22Rv1 (cell line): ENCODE measurements at regions not wholly inside any gene's neighbourhood (a gene's known extent, or its start where the extent isn't known, plus 50 kb on each side); places are given as distances from the start of the nearest gene placed in this dataset.

ENCODE experiments used
- H3K27ac ChIP-seq: fragments of 450-650 bp; 2 replicates; pipeline ENCODE4 v1.5.1; 2017
- ZFX ChIP-seq: fragments of 450-650 bp; IDR thresholded peaks from 2 replicates; pipeline ENCODE4 v1.6.1; 2017; ENCODE audit warnings: antibody characterized with exemption, borderline replicate concordance
- TF ChIP-seq, protein P1 (sequence below): fragments of 450-650 bp; IDR thresholded peaks from 2 replicates; pipeline ENCODE4 v1.5.1; 2017; ENCODE audit warnings: mild to moderate bottlenecking

DNA sequence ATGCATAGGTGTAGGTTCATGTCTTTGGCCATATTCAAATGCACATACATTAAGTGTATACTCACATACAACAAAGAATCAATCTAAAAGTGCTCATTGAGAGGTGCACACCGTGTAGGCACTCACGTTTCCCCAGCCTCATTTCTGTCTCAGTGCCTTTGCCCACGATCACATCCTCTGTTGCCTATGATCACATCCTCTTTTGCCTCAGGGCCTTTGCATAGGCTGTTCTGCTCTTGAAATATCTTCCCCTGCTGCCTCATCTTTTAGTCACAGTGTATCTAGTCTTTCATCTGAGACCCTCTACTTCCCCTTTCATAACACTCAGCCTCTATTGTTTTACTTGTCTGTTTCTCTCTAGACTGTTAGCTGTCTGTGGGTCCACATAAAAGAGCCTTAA is 69.3 kb downstream of the FOXD2 start:
- no peak overlapping the region for H3K27ac ChIP-seq
- TF ChIP-seq, protein P1, sequence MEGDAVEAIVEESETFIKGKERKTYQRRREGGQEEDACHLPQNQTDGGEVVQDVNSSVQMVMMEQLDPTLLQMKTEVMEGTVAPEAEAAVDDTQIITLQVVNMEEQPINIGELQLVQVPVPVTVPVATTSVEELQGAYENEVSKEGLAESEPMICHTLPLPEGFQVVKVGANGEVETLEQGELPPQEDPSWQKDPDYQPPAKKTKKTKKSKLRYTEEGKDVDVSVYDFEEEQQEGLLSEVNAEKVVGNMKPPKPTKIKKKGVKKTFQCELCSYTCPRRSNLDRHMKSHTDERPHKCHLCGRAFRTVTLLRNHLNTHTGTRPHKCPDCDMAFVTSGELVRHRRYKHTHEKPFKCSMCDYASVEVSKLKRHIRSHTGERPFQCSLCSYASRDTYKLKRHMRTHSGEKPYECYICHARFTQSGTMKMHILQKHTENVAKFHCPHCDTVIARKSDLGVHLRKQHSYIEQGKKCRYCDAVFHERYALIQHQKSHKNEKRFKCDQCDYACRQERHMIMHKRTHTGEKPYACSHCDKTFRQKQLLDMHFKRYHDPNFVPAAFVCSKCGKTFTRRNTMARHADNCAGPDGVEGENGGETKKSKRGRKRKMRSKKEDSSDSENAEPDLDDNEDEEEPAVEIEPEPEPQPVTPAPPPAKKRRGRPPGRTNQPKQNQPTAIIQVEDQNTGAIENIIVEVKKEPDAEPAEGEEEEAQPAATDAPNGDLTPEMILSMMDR, result no peak
- TF ChIP-seq ZFX, result no peak

GRCh38 chr1:47507881-47508701 is 70.2 kb downstream of the FOXD2 start:
- H3K27ac ChIP-seq, result no peak overlapping the region
- TF ChIP-seq, protein P1, result no peak
- TF ChIP-seq ZFX, result no peak

GRCh38 chr1:47508702-47509431 is 71.0 kb downstream of the FOXD2 start:
- no peak overlapping the region for H3K27ac ChIP-seq
- TF ChIP-seq, protein P1, result no peak
- no peak for TF ChIP-seq ZFX

DNA sequence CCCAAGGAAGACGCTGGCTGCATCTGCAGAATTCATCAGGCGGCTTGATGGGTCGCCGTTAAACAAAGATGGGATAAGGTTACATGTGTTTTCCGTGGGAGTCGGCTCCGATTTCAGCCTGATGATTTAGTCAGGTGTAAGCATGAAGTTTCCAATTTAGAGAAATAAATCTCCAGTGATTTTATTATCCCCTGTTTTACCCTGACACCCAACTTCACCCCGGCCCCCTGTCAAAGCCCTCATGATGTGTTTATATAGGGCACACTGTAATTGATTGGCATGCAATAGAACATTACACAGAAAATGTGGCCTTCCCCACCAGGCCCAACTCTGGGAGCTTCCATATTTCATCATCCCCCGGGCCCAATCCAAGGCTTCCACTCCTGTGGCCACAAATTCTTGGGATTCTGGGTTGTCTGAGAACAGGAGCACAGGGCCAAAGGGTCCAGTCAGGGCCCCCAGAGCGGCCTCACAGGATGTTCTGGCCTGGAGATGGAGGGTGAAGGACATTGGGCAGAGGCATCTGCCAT is 72.5 kb downstream of the FOXD2 start:
- no peak overlapping the region for H3K27ac ChIP-seq
- TF ChIP-seq, protein P1, result no peak
- no peak for TF ChIP-seq ZFX

DNA sequence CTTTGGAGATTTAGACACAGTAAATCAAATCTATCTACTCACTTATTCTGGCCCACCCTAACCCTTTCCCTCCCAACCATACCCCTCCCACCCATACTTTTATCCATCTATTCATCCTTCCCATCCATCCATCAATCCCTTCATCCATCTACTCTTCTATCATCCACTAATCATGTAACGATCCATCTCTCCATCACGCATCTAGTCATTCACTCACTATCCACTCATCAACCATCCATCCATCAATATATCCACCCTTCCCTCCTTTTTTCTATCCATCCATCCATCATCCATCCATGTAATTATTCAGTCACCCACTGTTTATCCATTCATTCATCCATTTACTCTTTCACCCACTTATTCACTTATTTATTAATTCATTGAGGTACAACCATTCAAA is 74.0 kb downstream of the FOXD2 start:
- TF ChIP-seq ZFX, result no peak
- TF ChIP-seq, protein P1, result no peak
- no peak overlapping the region for H3K27ac ChIP-seq

DNA sequence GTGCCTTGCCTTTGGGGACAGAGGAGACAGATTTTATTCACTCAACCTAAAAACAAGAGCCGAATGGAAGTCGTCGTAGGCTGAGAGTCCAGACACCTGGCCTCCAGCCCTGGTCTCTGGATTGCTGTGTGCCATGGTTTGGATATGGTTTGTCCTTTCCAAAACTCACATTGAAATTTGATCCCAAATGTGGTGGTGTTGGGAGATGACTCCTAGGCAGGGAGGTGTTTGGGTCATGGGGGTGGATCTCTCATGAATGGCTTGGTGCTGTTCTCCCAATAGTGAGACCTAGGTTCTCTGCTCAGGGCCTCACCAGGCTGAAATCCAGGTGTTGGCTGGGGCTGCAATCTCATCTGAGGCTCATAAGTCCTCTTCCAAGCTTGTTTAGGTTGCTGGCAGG is 75.5 kb downstream of the FOXD2 start:
- H3K27ac ChIP-seq, result no peak overlapping the region
- TF ChIP-seq ZFX, result no peak
- TF ChIP-seq, protein P1, result no peak

DNA sequence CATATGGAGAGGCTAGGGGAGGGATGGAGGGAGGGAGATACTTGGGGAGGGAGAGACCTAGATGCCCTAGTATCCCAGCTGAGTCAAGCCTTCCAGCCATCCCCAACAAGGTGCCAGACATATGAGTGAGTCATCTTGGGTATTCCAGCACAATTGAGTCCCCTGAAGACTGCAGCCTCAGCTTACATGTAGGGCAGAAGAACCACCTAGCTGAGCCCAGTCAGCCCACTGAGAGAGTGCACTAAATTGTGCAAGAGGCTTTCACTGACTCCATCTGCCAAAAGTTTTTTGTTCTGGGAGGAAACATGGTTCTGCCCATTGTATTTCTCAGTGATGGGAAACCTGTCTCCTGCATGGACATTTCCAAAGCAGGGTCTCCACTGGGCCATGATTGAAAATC is 76.4 kb downstream of the FOXD2 start:
- TF ChIP-seq, protein P1, result no peak
- TF ChIP-seq ZFX, result no peak
- H3K27ac ChIP-seq, result no peak overlapping the region
